ENCODE measurements at regions not wholly inside any gene's neighbourhood (a gene's known extent, or its start where the extent isn't known, plus 50 kb on each side); places are given as distances from the start of the nearest gene placed in this dataset.

- in situ Hi-C loops (cut with MboI; ENCODE audit: low sequenced_read_pairs) (no loop called here), intact Hi-C loops (cut with micrococcal nuclease) (no loop called here), dilution Hi-C loops (cut with HindIII; ENCODE audit: low sequenced_read_pairs, unreplicated experiment) (no loop called here)
- Histone ChIP-seq H3K27me3 (ENCODE audit: control insufficient read depth, insufficient read depth, low read length) (peaks cover 2% of the 10 kb centered on the region), H2AK9ac (replicated peaks; ENCODE audit: low read depth, low read length, poor library complexity) (no peak overlapping the region), H2BK120ac (ENCODE audit: low read depth, low read length) (0 out of 2 replicates have a peak overlapping the region, but pooled peaks have one; percentile 1), H2AFZ (replicated peaks; ENCODE audit: low read length, poor library complexity) (no peak overlapping the region), H2BK5ac (ENCODE audit: low read depth, low read length, poor library complexity, severe bottlenecking) (no peak overlapping the region), H3K23ac (ENCODE audit: low read depth, low read length) (no peak overlapping the region), H2AK5ac (ENCODE audit: low read depth, low read length) (no peak overlapping the region), H3K36me3 (ENCODE audit: control insufficient read depth, insufficient read depth, low read length) (no peaks in the 10 kb centered on the region), H2BK15ac (ENCODE audit: low read depth, low read length) (no peak overlapping the region), H3K4me1 (ENCODE audit: control insufficient read depth, insufficient read depth, low read length) (peaks cover 6% of the 10 kb centered on the region), H3K4ac (ENCODE audit: low read depth, low read length) (no peak overlapping the region), H4K91ac (ENCODE audit: insufficient read depth, low read depth, low read length) (no peak overlapping the region), H3K14ac (replicated peaks; ENCODE audit: low read depth, low read length) (no peak overlapping the region), H4K5ac (ENCODE audit: low read depth, low read length) (no peak overlapping the region), H3K9me1 (ENCODE audit: insufficient read depth, low read length) (no peaks in the 10 kb centered on the region), H3K9me3 (ENCODE audit: control insufficient read depth, insufficient read depth, low read length) (no peaks in the 10 kb centered on the region), H2BK20ac (ENCODE audit: low read depth, low read length) (no peak overlapping the region), H3K79me1 (ENCODE audit: low read depth in 1 of 2, low read length in 2 of 2) (no peaks in the 10 kb centered on the region), H3K9ac (ENCODE audit: low read depth, low read length) (no peak overlapping the region), H3K18ac (ENCODE audit: low read depth, low read length) (0 out of 2 replicates have a peak overlapping the region, but pooled peaks have one; percentile 24), H3K4me3 (ENCODE audit: insufficient read depth, low read depth, low read length) (no peak overlapping the region), H3K4me2 (ENCODE audit: low read depth, low read length) (peak overlapping the region; percentile 71), H3K56ac (ENCODE audit: extremely low read depth, insufficient read depth, low read length) (no peak overlapping the region), H3K27ac (ENCODE audit: insufficient read depth, low read length) (no peak overlapping the region), H4K20me1 (ENCODE audit: insufficient read depth, low read length) (no peaks in the 10 kb centered on the region), H4K8ac (ENCODE audit: low read depth in 2 of 2, low read length in 2 of 2) (no peak overlapping the region)
- ATAC-seq (ENCODE audit: low read depth) (peak; percentile 90), DNase-seq (peak; percentile 74)
- WGBS, 2 experiments (ENCODE audit: extremely low coverage in 2 of 2, insufficient read length in 1 of 2) = no CpG with 5 or more reads among the region's 1 CpG
- 0 out of 2 replicates have a peak, but pooled peaks have one; percentile 8 for TF ChIP-seq MAFK (IDR thresholded peaks at IDR 0.05; ENCODE audit: low read depth, low read length)
- peak; percentile 57; the same call in 1 of the 2 replicates for TF ChIP-seq BHLHE40 (IDR thresholded peaks at IDR 0.05; ENCODE audit: low read depth, low read length)
- TF ChIP-seq NFE2L2 (IDR thresholded peaks at IDR 0.05; ENCODE audit: low read depth, low read length) = no peak
- no peak for TF ChIP-seq MXI1 (IDR thresholded peaks at IDR 0.05; ENCODE audit: borderline replicate concordance, low read depth, low read length)
- TF ChIP-seq, protein P1, sequence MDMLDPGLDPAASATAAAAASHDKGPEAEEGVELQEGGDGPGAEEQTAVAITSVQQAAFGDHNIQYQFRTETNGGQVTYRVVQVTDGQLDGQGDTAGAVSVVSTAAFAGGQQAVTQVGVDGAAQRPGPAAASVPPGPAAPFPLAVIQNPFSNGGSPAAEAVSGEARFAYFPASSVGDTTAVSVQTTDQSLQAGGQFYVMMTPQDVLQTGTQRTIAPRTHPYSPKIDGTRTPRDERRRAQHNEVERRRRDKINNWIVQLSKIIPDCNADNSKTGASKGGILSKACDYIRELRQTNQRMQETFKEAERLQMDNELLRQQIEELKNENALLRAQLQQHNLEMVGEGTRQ (IDR thresholded peaks at IDR 0.05; ENCODE audit: low read depth, low read length) = peak; percentile 75
- TF ChIP-seq CEBPB (IDR thresholded peaks at IDR 0.05; ENCODE audit: low read depth, low read length) = no peak
- no TSS peak for BruUV-seq (replicated peaks)
- POLR2A ChIA-PET (ENCODE audit: unreplicated experiment) = interaction anchor here (0.6 kb wide), 1 partner anchor 91 kb away, joined by 8 read pairs; no protein-coding TSS in a partner anchor
- CTCF ChIA-PET = no interaction called here
Measured at GRCh38 chr5:122586351-122586750, 188.5 kb upstream of the SNX2 start.

All from IMR-90 (cell line).